OCI-LY1 (cell line): ENCODE measurements at regions not wholly inside any gene's neighbourhood (a gene's known extent, or its start where the extent isn't known, plus 50 kb on each side); places are given as distances from the start of the nearest gene placed in this dataset.

Experiments used
- CTCF ChIP-seq: fragments of 200-600 bp; sonication (generic), shearing (Covaris generic); IDR thresholded peaks from 2 replicates; pipeline ENCODE4 v1.5.1; 2017; ENCODE audit warnings: mild to moderate bottlenecking, antibody characterized with exemption, low read length, moderate library complexity, mixed read lengths
- EZH2 ChIP-seq: fragments of 200-600 bp; sonication (generic), shearing (Covaris generic); IDR thresholded peaks from 2 replicates; pipeline ENCODE4 v1.8.0; 2017; ENCODE audit warnings: borderline replicate concordance, mixed run types, mild to moderate bottlenecking, antibody characterized with exemption, low read length, moderate library complexity, mixed read lengths

- TF ChIP-seq CTCF (no peak), EZH2 (no peak)
Measured at GRCh38 chr9:129552064-129552463, 68.8 kb downstream of the C9orf50 start.
